ENCODE measurements at regions not wholly inside any gene's neighbourhood (a gene's known extent, or its start where the extent isn't known, plus 50 kb on each side); places are given as distances from the start of the nearest gene placed in this dataset.

DNA sequence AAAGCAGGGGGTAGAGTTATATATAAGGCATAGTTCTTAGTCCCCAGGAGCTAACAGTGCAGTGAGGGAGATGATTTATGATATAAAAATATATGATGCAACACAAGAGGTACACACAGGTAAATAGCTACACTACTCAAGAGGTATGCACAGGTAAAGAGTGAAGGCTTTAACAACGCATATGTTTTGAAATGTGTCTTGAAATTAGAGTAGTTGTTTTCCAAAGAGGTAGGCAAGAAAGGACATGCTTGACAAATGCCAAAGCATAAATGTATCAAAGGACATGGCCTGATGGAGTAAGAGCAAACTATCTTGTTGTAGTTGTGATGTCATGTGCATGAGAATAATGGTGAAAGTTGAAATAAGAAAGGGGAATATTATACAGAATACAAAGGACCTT lies 104.3 kb upstream of the C11orf87 start:
- TF ChIP-seq CTCF (IDR thresholded peaks at IDR 0.05): no peak
- TF ChIP-seq EZH2 (IDR thresholded peaks at IDR 0.05): no peak

All from neural progenitor cell (in vitro differentiated cells).